A549 (cell line): ENCODE measurements at regions not wholly inside any gene's neighbourhood (a gene's known extent, or its start where the extent isn't known, plus 50 kb on each side); places are given as distances from the start of the nearest gene placed in this dataset.

Source experiments
- CTCF ChIP-seq: fragments of >200 bp; sonication (Bioruptor Twin); formaldehyde crosslinking; IDR thresholded peaks from 3 replicates; pipeline ENCODE4 v1.5.1; 2016
- KDM5A ChIP-seq: fragments of 200-600 bp; sonication (generic); IDR thresholded peaks from 2 replicates; pipeline ENCODE4 v1.6.1; 2016; ENCODE audit warnings: antibody characterized with exemption, mild to moderate bottlenecking

- TF ChIP-seq CTCF (no peak), KDM5A (no peak)
Measured at GRCh38 chr2:19454125-19454524, 95.7 kb upstream of the OSR1 start.
